ENCODE measurements at regions not wholly inside any gene's neighbourhood (a gene's known extent, or its start where the extent isn't known, plus 50 kb on each side); places are given as distances from the start of the nearest gene placed in this dataset.

GRCh38 chr6:133631421-133631820 is 257.5 kb upstream of the TCF21 start:
- DNase-seq (ENCODE audit: low read depth in 2 of 2), result no peak

DNA sequence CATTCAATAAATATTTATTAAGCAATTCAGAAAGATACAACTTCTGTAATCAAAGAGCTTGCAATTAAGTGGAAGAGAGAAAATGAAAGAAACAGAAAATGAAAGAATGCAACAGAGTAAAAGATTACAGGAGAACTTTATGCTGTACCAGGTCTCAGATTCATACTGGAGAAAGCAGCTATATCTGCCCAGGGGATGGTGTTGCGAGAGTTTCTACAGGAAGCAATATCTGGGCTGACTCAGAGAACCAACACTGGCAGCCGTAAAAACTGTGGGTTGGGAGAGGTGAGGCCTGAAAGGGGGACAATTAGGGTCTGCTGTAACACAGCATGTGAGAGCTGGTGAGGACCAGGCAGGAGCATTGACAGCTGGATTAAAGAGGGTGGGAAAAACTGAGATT is 256.7 kb upstream of the TCF21 start:
- DNase-seq (ENCODE audit: low read depth in 2 of 2), result no peak

DNA sequence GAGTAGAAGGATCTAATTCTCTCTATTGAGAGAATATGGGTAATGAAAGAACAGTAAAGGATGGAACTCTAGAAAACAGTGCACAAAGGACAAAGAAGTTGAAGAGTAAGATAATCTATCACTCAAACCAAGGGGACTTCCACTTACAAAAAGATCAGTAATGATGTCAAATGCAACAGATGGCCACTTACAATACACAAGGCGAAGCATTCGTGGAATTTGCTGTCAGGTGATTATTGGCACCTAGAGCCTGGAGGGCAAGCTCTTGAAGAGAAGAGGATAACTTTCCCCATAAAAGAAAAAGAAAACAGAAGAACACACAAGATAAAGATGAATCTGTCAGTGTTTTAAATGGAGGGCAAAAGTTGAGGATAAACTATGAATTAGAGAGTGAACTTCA is 256.0 kb upstream of the TCF21 start:
- no peak for DNase-seq (ENCODE audit: low read depth in 2 of 2)

DNA sequence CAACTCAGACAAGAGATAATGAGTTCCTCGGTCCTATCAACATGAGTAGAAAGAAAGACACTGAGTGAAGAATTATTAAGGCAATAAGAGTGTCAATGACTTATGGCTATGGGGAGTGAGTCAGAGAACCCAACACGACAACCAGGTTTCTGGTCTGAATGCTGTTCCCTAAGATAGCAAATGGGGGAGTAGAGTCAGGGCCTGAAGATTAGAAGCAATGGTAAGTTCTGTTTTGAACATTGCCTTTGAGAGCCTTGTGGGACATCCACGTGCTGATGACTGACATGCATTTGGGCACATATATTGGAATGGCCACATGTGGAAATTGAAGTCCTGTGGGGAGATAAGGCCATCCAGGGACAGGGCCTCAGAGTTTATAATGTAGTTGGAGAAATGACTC is 254.4 kb upstream of the TCF21 start:
- no peak for DNase-seq (ENCODE audit: low read depth in 2 of 2)

GRCh38 chr6:133635447-133635846 is 253.5 kb upstream of the TCF21 start:
- DNase-seq (ENCODE audit: low read depth in 2 of 2), result no peak

- DNase-seq (ENCODE audit: low read depth in 2 of 2), result no peak
These were observed 251.5 kb upstream of the TCF21 start for GRCh38 chr6:133637436-133637835.

GRCh38 chr6:133637874-133638273 is 251.0 kb upstream of the TCF21 start:
- DNase-seq (ENCODE audit: low read depth in 2 of 2), result no peak

- DNase-seq (ENCODE audit: low read depth in 2 of 2), result no peak
These were observed 247.8 kb upstream of the TCF21 start for GRCh38 chr6:133641104-133641503.

DNA sequence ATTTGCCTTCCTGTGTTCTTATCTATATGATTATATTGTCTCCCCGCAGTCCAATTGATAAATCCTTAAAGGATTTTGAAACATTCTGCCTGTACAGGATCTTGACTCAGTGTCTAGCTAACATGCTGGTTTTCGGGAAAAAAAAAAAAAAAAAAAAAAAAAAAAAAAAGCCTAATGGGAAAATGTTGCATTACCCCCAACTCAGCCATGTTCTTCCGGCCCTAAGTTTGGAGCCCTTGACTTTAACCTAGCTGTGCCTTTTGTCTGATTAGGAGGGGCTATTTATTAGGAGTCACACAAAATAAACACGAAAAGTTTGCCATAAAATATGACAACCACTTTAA is 244.4 kb upstream of the TCF21 start:
- DNase-seq (ENCODE audit: low read depth in 2 of 2), result no peak

DNA sequence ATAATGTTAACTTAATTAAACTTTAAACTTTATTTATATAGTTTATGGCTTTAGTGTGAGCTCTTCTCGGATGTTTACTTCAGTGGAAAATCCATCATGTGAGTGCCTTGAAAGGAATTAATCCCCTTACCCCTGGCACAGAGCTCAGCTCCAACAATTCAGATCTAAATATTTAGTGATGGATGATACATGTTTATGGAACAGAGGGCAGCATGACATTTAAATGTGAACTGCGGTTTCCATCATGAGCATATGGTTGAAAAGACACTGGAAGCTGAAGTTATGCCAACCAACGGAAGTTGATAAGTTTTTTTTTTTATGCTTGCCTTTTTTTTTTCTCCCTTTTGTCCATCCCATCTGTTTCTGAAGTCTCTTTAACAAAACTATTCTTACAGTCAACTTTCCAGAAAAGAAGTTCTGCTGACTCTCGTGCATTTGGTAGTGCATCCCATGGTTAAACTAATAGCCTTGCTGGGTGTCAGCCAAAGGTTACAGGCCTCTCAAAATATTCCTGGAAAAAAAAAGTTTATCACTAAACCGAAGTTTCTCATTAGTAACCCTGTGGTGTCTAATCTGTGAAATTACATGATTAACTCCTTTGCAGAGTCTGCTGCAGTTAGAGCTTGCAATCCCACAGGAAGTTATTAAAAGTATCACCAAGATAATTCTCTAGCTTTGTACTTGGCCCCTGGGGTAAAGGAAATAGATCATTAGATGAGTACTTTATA is 243.9 kb upstream of the TCF21 start:
- DNase-seq (ENCODE audit: low read depth in 2 of 2), result no peak

GRCh38 chr6:133645966-133646740 is 242.8 kb upstream of the TCF21 start:
- DNase-seq (ENCODE audit: low read depth in 2 of 2), result no peak

DNA sequence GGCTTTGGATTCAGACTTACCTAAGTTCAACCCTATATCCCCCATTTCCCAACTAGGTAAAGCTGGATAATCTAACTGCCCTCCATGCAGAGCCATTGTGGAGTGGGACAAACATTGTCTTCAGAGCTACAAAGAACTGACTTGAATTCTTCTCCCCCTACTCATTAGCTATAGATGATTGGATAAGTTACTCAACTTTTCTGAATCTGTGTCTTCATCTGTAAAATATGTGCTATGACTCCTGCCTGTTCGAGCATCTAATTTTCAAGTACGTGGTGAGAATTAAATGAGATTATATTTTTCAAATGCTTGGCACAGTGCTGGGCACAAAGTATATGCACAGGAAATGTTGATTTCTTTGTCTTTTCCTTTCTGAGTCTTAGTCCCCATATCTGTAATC is 240.3 kb upstream of the TCF21 start:
- DNase-seq (ENCODE audit: low read depth in 2 of 2), result no peak

DNA sequence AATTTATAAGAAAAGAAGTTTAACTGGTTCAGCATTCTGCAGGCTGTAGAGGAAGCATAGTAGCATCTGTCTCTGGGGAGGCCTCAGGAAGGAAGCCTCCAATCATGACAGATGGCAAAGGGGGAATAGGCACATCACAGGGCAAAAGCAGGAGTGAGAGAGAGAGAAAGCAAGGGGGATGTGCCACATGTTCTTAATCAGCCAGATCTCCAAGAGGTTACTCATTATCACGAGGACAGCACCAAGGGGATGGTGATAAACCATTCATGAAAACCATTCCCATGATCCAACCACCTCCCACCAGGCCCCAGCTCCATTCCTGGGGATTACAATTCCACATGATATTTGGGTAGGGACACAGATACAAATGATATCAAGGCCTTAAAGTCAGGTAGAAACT is 217.5 kb upstream of the TCF21 start:
- no peak for DNase-seq (ENCODE audit: low read depth in 2 of 2)

- no peak for DNase-seq (ENCODE audit: low read depth in 2 of 2)
These were observed 215.9 kb upstream of the TCF21 start for GRCh38 chr6:133673056-133673455.

DNA sequence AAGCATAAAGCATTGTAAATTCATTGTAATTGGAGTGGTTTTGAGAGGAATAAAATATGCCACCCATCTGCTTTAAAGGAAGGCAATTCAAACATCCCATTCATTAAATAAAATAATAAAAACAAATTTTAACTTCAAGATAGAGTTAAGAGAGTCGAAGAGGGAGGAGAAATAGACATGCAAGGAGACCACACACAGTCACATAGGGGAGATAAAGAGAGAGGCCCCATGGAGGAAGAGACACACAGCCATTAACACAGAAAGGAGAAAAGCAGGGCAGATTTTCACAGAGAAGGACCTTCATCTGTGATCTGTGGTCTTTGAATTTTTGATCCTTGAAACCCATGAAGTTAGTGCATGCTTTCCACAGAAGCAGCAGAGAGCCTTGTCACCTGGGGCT is 214.3 kb upstream of the TCF21 start:
- no peak for DNase-seq (ENCODE audit: low read depth in 2 of 2)

DNA sequence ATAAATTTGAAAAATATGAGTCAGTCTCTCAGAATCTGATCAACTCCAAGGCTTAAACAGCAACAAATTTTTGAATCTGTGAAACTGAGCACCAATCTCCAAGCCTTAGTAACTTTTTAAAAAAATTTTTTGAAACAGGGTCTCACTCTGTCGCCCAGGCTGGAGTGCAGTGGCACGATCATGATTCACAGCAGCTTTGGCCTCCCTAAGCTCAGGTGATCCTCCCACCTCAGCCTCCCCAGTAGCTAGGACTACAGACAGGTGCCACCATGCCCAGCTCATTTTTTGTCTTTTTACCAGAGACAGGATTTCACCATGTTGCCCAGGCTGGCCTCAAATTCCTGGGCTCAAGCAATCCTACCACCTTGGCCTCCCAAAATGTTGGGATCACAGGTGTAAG is 207.9 kb upstream of the TCF21 start:
- DNase-seq (ENCODE audit: low read depth in 2 of 2), result no peak

GRCh38 chr6:133681891-133682290 is 207.0 kb upstream of the TCF21 start:
- no peak for DNase-seq (ENCODE audit: low read depth in 2 of 2)

- no peak for DNase-seq (ENCODE audit: low read depth in 2 of 2)
These were observed 206.2 kb upstream of the TCF21 start for GRCh38 chr6:133682506-133683307.

GRCh38 chr6:133683308-133683580 is 205.7 kb upstream of the TCF21 start:
- DNase-seq (ENCODE audit: low read depth in 2 of 2), result no peak

DNA sequence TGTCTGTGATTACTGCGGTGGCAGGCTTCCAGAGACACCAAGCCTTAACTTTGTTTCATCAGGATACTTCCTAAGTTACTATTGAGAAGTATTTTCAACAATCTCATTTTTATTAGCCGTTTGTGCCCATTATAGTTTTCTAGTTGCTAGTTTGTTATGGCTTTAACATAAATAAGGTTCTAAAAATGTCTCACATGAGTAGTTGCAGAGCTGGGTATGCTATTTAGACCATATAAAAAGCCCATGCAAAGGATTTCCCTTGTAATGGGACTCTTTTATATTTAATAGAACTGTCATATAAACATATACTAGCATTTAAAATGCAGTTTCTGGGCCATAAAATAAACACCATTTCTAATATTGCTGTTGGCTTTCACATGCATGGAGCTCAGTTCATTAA is 205.3 kb upstream of the TCF21 start:
- DNase-seq (ENCODE audit: low read depth in 2 of 2), result no peak

GRCh38 chr6:133688705-133689492 is 200.0 kb upstream of the TCF21 start:
- DNase-seq (ENCODE audit: low read depth in 2 of 2), result no peak

- no peak for DNase-seq (ENCODE audit: low read depth in 2 of 2)
These were observed 199.1 kb upstream of the TCF21 start for GRCh38 chr6:133689863-133690262.

Measured in stimulated activated CD8-positive, alpha-beta memory T cell treated with anti-CD3 and anti-CD28 coated beads, Interleukin-2, amount 100 ng/mL, for 1 hour (primary cell).